T-cell (primary cell): ENCODE measurements at regions not wholly inside any gene's neighbourhood (a gene's known extent, or its start where the extent isn't known, plus 50 kb on each side); places are given as distances from the start of the nearest gene placed in this dataset.
"Not testable (repeated sequence)": the region's sequence is repeated elsewhere in the genome, so short reads cannot be mapped to it uniquely, and the experiment has no call there.

ENCODE experiments used
- ATAC-seq, 4 experiments: fragments of 200-7000 bp in 3 of 4; fragments of 150-1000 bp in 1 of 4; cut with Tn5 transposase; replicated peaks in 1 of 4; 1 replicate in 3 of 4; 2 replicates in 1 of 4; pipeline ENCODE4 v1.10.0; 2021; ENCODE audit warnings: moderate library complexity in 3 of 4, mild to moderate bottlenecking in 2 of 4, moderate number of reproducible peaks in 1 of 4
- CTCF ChIA-PET, 2 donors: fragments of 300-600 bp; sonication (Branson Sonifier 250); formaldehyde crosslinking; loops; one replicate each; lab custom pipeline; 2022; ENCODE audit warnings: antibody characterized with exemption in 2 of 2; lab: Charles Lee
- POLR2A ChIA-PET, 2 donors: fragments of 300-600 bp; sonication (Branson Sonifier 250); formaldehyde crosslinking; loops; one replicate each; lab custom pipeline; 2022; ENCODE audit warnings: antibody characterized with exemption in 2 of 2; lab: Charles Lee
- DNase-seq, 35 experiments: peaks; one replicate each; pipeline versions ENCODE4 v3.0.0 to v3.0.0-alpha.2; 2013 to 2023
- H3K27ac ChIP-seq: one replicate; pipeline ENCODE4 v1.5.1; 2013; ENCODE audit warnings: low read length
- H3K27me3 ChIP-seq, 2 experiments: replicated peaks in 1 of 2; 1 replicate in 1 of 2; 2 replicates in 1 of 2; pipeline versions ENCODE4 v1.6.1 to v1.7.0; 2013; ENCODE audit warnings: low read length in 1 of 2, mixed read lengths in 1 of 2; ENCODE audit not compliant: control insufficient read depth in 2 of 2, insufficient read depth in 2 of 2; ENCODE audit errors: extremely low read depth in 1 of 2
- H3K36me3 ChIP-seq, 2 donors: 1 replicate in 1 of 2; 2 replicates in 1 of 2; pipeline versions ENCODE4 v1.6.1 to v1.7.0; 2013; ENCODE audit warnings: low read length in 1 of 2; ENCODE audit not compliant: control insufficient read depth in 2 of 2, insufficient read depth in 1 of 2; ENCODE audit errors: extremely low read depth in 1 of 2
- H3K4me1 ChIP-seq, 2 experiments: 1 replicate in 1 of 2; 2 replicates in 1 of 2; pipeline versions ENCODE4 v1.6.1 to v1.7.0; 2013; ENCODE audit warnings: low read length in 2 of 2, mixed read lengths in 1 of 2; ENCODE audit not compliant: insufficient read depth in 2 of 2, control insufficient read depth in 1 of 2; ENCODE audit errors: extremely low read depth in 1 of 2
- H3K4me3 ChIP-seq, 2 donors: 1 replicate in 1 of 2; 2 replicates in 1 of 2; pipeline versions ENCODE4 v1.5.1 to v1.7.0; 2013; ENCODE audit warnings: mild to moderate bottlenecking in 2 of 2, low read length in 1 of 2, moderate library complexity in 1 of 2; ENCODE audit not compliant: control insufficient read depth in 1 of 2; ENCODE audit errors: extremely low read depth in 1 of 2
- H3K9me3 ChIP-seq: 2 replicates; pipeline ENCODE4 v1.7.0; 2013
- H3K27ac Mint-ChIP-seq, 2 donors: one replicate each; pipeline ENCODE4 v1.8.0; 2020 to 2021; ENCODE audit warnings: mild to moderate bottlenecking in 2 of 2, mixed read lengths in 2 of 2
- H3K27me3 Mint-ChIP-seq, 2 donors: one replicate each; pipeline ENCODE4 v1.8.0; 2021 to 2022; ENCODE audit warnings: mixed read lengths in 2 of 2
- H3K36me3 Mint-ChIP-seq: one replicate; pipeline ENCODE4 v1.8.0; 2021; ENCODE audit warnings: mixed read lengths
- H3K4me1 Mint-ChIP-seq, 3 donors: one replicate each; pipeline ENCODE4 v1.8.0; 2020 to 2022; ENCODE audit warnings: mixed read lengths in 3 of 3, mild to moderate bottlenecking in 1 of 3
- H3K4me3 Mint-ChIP-seq, 3 donors: one replicate each; pipeline ENCODE4 v1.8.0; 2020 to 2022; ENCODE audit warnings: mild to moderate bottlenecking in 3 of 3, mixed read lengths in 3 of 3, moderate library complexity in 3 of 3
- H3K9me3 Mint-ChIP-seq, 3 donors: one replicate each; pipeline ENCODE4 v1.8.0; 2020 to 2022; ENCODE audit warnings: mixed read lengths in 3 of 3
- WGBS: methylation state at CpG from one replicate; pipeline ENCODE4 v1.1.5; 2013; ENCODE audit warnings: missing lambda C conversion rate; ENCODE audit not compliant: insufficient coverage; 5-methylcytosine and 5-hydroxymethylcytosine counted together

GRCh38 chr4:30122711-30123110 lies 597.5 kb upstream of the PCDH7 start:
- Histone ChIP-seq H3K4me3 (no peak overlapping the region), H3K36me3 (no peaks in the 10 kb centered on the region), H3K27ac (no peak overlapping the region), H3K4me1 (no peaks in the 10 kb centered on the region), H3K27me3 (no peaks in the 10 kb centered on the region), H3K9me3 (peaks cover 2% of the 10 kb centered on the region)
- no peak overlapping the region for H3K4me3 Mint-ChIP-seq
- no peaks in the 10 kb centered on the region for H3K36me3 Mint-ChIP-seq
- no peak for DNase-seq
- ChIA-PET POLR2A (no interaction called here), CTCF (no interaction called here)
- H3K9me3 Mint-ChIP-seq = peaks cover 0 to 11% (median 10%) of the 10 kb centered on the region in 3 donors
- no peak for ATAC-seq
- H3K27ac Mint-ChIP-seq = no peak overlapping the region
- WGBS = no CpG with 5 or more reads among the region's 3 CpGs
- H3K27me3 Mint-ChIP-seq = no peaks in the 10 kb centered on the region
- no peaks in the 10 kb centered on the region for H3K4me1 Mint-ChIP-seq

GRCh38 chr4:30124621-30125020 lies 595.5 kb upstream of the PCDH7 start:
- H3K9me3 ChIP-seq, H3K9me3 Mint-ChIP-seq, H3K36me3 Mint-ChIP-seq, H3K4me3 ChIP-seq, H3K4me1 ChIP-seq, H3K27me3 Mint-ChIP-seq, ATAC-seq, H3K27me3 ChIP-seq, POLR2A ChIA-PET, H3K27ac ChIP-seq, DNase-seq, H3K4me3 Mint-ChIP-seq, H3K4me1 Mint-ChIP-seq, CTCF ChIA-PET, H3K27ac Mint-ChIP-seq, H3K36me3 ChIP-seq: not testable (repeated sequence)
- no CpG with 5 or more reads among the region's 2 CpGs for WGBS

- Mint-ChIP-seq H3K4me1 (no peaks in the 10 kb centered on the region), H3K27me3 (no peaks in the 10 kb centered on the region), H3K27ac (no peak overlapping the region), H3K4me3 (no peak overlapping the region), H3K9me3 (peaks cover 2 to 6% (median 3%) of the 10 kb centered on the region in 3 donors), H3K36me3 (no peaks in the 10 kb centered on the region)
- no peak overlapping the region for H3K4me3 ChIP-seq
- POLR2A ChIA-PET = no interaction called here
- no CpG with 5 or more reads among the region's 1 CpG for WGBS
- H3K36me3 ChIP-seq = no peaks in the 10 kb centered on the region
- CTCF ChIA-PET = no interaction called here
- ATAC-seq (no peak), DNase-seq (no peak)
- no peaks in the 10 kb centered on the region for H3K4me1 ChIP-seq
- no peak overlapping the region for H3K27ac ChIP-seq
- H3K9me3 ChIP-seq = peaks cover 2% of the 10 kb centered on the region
- H3K27me3 ChIP-seq = no peaks in the 10 kb centered on the region
Measured at GRCh38 chr4:30125868-30126267, 594.3 kb upstream of the PCDH7 start.

GRCh38 chr4:30126351-30126750 lies 593.8 kb upstream of the PCDH7 start:
- Histone ChIP-seq H3K27ac (no peak overlapping the region), H3K36me3 (no peaks in the 10 kb centered on the region), H3K4me1 (no peaks in the 10 kb centered on the region), H3K9me3 (peaks cover 1% of the 10 kb centered on the region), H3K4me3 (no peak overlapping the region), H3K27me3 (no peaks in the 10 kb centered on the region)
- DNase-seq (no peak), ATAC-seq (no peak)
- Mint-ChIP-seq H3K9me3 (peaks cover 2 to 6% (median 3%) of the 10 kb centered on the region in 3 donors), H3K4me3 (no peak overlapping the region), H3K4me1 (no peaks in the 10 kb centered on the region), H3K36me3 (no peaks in the 10 kb centered on the region), H3K27ac (no peak overlapping the region), H3K27me3 (no peaks in the 10 kb centered on the region)
- POLR2A ChIA-PET = no interaction called here
- WGBS = no CpG with 5 or more reads among the region's 1 CpG
- CTCF ChIA-PET = no interaction called here

GRCh38 chr4:30148828-30149227 lies 571.3 kb upstream of the PCDH7 start:
- H3K27ac ChIP-seq, H3K27ac Mint-ChIP-seq, ATAC-seq, H3K27me3 Mint-ChIP-seq, H3K36me3 Mint-ChIP-seq, H3K27me3 ChIP-seq, CTCF ChIA-PET, H3K4me3 ChIP-seq, DNase-seq, H3K4me3 Mint-ChIP-seq, H3K36me3 ChIP-seq, H3K4me1 ChIP-seq, H3K4me1 Mint-ChIP-seq, POLR2A ChIA-PET, H3K9me3 ChIP-seq: not testable (repeated sequence)
- peaks cover 10 to 29% (median 18%) of the 10 kb centered on the region in 3 donors for H3K9me3 Mint-ChIP-seq
- 81% methylated on average over 3 of the region's 5 CpGs for WGBS

GRCh38 chr4:30149539-30149938 lies 570.6 kb upstream of the PCDH7 start:
- peaks cover 9 to 22% (median 22%) of the 10 kb centered on the region in 3 donors for H3K9me3 Mint-ChIP-seq
- H3K4me3 ChIP-seq, CTCF ChIA-PET, H3K27me3 ChIP-seq, H3K36me3 ChIP-seq, H3K9me3 ChIP-seq, POLR2A ChIA-PET, H3K36me3 Mint-ChIP-seq, H3K4me1 ChIP-seq, H3K27me3 Mint-ChIP-seq, H3K4me1 Mint-ChIP-seq, H3K4me3 Mint-ChIP-seq, H3K27ac ChIP-seq, DNase-seq, H3K27ac Mint-ChIP-seq, ATAC-seq: not testable (repeated sequence)
- 97% methylated on average over 4 of the region's 7 CpGs for WGBS

GRCh38 chr4:30153427-30153826 lies 566.7 kb upstream of the PCDH7 start:
- Mint-ChIP-seq H3K27ac (no peak overlapping the region), H3K4me3 (no peak overlapping the region), H3K27me3 (no peaks in the 10 kb centered on the region), H3K9me3 (peaks cover 8 to 32% (median 17%) of the 10 kb centered on the region in 3 donors), H3K36me3 (no peaks in the 10 kb centered on the region), H3K4me1 (no peaks in the 10 kb centered on the region)
- H3K4me1 ChIP-seq = no peaks in the 10 kb centered on the region
- ChIA-PET CTCF (no interaction called here), POLR2A (no interaction called here)
- DNase-seq (no peak), ATAC-seq (no peak)
- 42% methylated on average over 2 of the region's 2 CpGs for WGBS
- no peaks in the 10 kb centered on the region for H3K27me3 ChIP-seq
- no peak overlapping the region for H3K27ac ChIP-seq
- no peaks in the 10 kb centered on the region for H3K36me3 ChIP-seq
- H3K4me3 ChIP-seq = no peak overlapping the region
- no peaks in the 10 kb centered on the region for H3K9me3 ChIP-seq
